ENCODE measurements at regions not wholly inside any gene's neighbourhood (a gene's known extent, or its start where the extent isn't known, plus 50 kb on each side); places are given as distances from the start of the nearest gene placed in this dataset.

DNA sequence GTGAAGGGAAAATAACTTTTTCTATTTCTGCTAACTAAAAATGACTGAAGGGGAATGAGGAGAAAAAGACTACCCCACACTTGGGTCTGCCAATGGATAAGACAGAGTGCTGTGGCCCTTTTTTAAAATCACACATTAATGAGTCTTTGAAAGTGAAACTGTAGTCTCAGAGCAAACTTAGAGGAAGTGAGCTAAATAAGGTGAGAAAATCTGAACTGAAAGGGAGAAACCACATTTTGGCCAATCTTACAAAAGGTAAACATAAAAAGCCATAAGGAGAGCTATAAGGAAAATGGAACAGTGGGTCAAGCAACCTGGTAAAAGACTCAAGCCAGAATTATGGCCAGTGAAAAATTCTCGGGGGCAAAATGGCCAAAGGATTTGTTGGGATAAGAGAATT lies 755.1 kb upstream of the IGFBP7 start (continued):
- peak; percentile 84; the same call in 1 of the 2 replicates for TF ChIP-seq SPI1 (IDR thresholded peaks at IDR 0.05; ENCODE audit: borderline replicate concordance, insufficient read depth, low read depth, low read length)
- no peak for TF ChIP-seq HSF1 (IDR thresholded peaks at IDR 0.05; ENCODE audit: low read depth, low read length)
- no peak for TF ChIP-seq SREBF2 (IDR thresholded peaks at IDR 0.05; ENCODE audit: low read length)
- TF ChIP-seq, protein P1, sequence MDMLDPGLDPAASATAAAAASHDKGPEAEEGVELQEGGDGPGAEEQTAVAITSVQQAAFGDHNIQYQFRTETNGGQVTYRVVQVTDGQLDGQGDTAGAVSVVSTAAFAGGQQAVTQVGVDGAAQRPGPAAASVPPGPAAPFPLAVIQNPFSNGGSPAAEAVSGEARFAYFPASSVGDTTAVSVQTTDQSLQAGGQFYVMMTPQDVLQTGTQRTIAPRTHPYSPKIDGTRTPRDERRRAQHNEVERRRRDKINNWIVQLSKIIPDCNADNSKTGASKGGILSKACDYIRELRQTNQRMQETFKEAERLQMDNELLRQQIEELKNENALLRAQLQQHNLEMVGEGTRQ (IDR thresholded peaks at IDR 0.05; ENCODE audit: borderline replicate concordance, low read depth, low read length): no peak

- SMC1A ChIA-PET (ENCODE audit: uncharacterized antibody, unreplicated experiment): no interaction called here
- Histone ChIP-seq H3K9ac (ENCODE audit: control insufficient read depth, insufficient read depth, low read length) (no peak overlapping the region), H3K27me3 (replicated peaks in 1 of 2; ENCODE audit: control insufficient read depth in 2 of 2, insufficient read depth in 2 of 2, low read length in 1 of 2) (no peaks in the 10 kb centered on the region), H4K20me1 (ENCODE audit: control insufficient read depth, insufficient read depth) (no peaks in the 10 kb centered on the region), H3K4me2 (ENCODE audit: control insufficient read depth, insufficient read depth) (no peak overlapping the region), H3K79me2 (ENCODE audit: control insufficient read depth, insufficient read depth, low read length) (no peaks in the 10 kb centered on the region), H2AFZ (ENCODE audit: control insufficient read depth, low read depth, low read length) (peak overlapping the region; percentile 47; the same call in 1 of the 2 replicates), H3K4me3 (no peak overlapping the region), H3K36me3 (ENCODE audit: control insufficient read depth in 2 of 2, insufficient read depth in 2 of 2, low read length in 1 of 2) (no peaks in the 10 kb centered on the region), H3K4me1 (ENCODE audit: control insufficient read depth, insufficient read depth, low read length) (no peaks in the 10 kb centered on the region), H3K27ac (ENCODE audit: control insufficient read depth, insufficient read depth) (no peak overlapping the region), H3K9me3 (replicated peaks; ENCODE audit: control insufficient read depth, insufficient read depth, low read length) (no peaks in the 10 kb centered on the region)
- BruUV-seq (replicated peaks): no TSS peak
- no peak for DNase-seq (ENCODE audit: low read depth, low spot score)
- peak; percentile 62 for FAIRE-seq
- in situ Hi-C loops (cut with MboI) (no loop called here), intact Hi-C loops (cut with micrococcal nuclease; ENCODE audit: unreplicated experiment) (no loop called here)
- CTCF ChIA-PET: no interaction called here
- RAD21 ChIA-PET (ENCODE audit: unreplicated experiment): no interaction called here
- WGBS (ENCODE audit: insufficient coverage, insufficient replicate concordance, low lambda C conversion rate, missing lambda C conversion rate): 2% methylated on average over 3 of the region's 3 CpGs
- peak; percentile 68 for ATAC-seq
- POLR2A ChIA-PET: no interaction called here
- TF ChIP-seq YY1 (IDR thresholded peaks at IDR 0.05; ENCODE audit: low read depth, low read length) (no peak), SIX5 (IDR thresholded peaks at IDR 0.05; ENCODE audit: low read depth, low read length, severe bottlenecking) (no peak), TCF12 (IDR thresholded peaks at IDR 0.05; ENCODE audit: low read depth, low read length) (no peak), POLR2AphosphoS5 (IDR thresholded peaks at IDR 0.05; ENCODE audit: low read length) (no peak), USF1 (IDR thresholded peaks at IDR 0.05; ENCODE audit: borderline replicate concordance, extremely low read length, insufficient read depth, low read depth, low read length) (no peak), SMAD1 (IDR thresholded peaks at IDR 0.05; ENCODE audit: low read depth, partially characterized antibody) (no peak), ZNF622 (IDR thresholded peaks at IDR 0.05) (no peak), NR2F1 (conservative IDR thresholded peaks at IDR 0.05) (no peak), KLF5 (IDR thresholded peaks at IDR 0.05; ENCODE audit: partially characterized antibody) (no peak)
- TF ChIP-seq, protein P2, sequence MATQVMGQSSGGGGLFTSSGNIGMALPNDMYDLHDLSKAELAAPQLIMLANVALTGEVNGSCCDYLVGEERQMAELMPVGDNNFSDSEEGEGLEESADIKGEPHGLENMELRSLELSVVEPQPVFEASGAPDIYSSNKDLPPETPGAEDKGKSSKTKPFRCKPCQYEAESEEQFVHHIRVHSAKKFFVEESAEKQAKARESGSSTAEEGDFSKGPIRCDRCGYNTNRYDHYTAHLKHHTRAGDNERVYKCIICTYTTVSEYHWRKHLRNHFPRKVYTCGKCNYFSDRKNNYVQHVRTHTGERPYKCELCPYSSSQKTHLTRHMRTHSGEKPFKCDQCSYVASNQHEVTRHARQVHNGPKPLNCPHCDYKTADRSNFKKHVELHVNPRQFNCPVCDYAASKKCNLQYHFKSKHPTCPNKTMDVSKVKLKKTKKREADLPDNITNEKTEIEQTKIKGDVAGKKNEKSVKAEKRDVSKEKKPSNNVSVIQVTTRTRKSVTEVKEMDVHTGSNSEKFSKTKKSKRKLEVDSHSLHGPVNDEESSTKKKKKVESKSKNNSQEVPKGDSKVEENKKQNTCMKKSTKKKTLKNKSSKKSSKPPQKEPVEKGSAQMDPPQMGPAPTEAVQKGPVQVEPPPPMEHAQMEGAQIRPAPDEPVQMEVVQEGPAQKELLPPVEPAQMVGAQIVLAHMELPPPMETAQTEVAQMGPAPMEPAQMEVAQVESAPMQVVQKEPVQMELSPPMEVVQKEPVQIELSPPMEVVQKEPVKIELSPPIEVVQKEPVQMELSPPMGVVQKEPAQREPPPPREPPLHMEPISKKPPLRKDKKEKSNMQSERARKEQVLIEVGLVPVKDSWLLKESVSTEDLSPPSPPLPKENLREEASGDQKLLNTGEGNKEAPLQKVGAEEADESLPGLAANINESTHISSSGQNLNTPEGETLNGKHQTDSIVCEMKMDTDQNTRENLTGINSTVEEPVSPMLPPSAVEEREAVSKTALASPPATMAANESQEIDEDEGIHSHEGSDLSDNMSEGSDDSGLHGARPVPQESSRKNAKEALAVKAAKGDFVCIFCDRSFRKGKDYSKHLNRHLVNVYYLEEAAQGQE (IDR thresholded peaks at IDR 0.05; ENCODE audit: low read depth, low read length): no peak
- TF ChIP-seq, protein P3, sequence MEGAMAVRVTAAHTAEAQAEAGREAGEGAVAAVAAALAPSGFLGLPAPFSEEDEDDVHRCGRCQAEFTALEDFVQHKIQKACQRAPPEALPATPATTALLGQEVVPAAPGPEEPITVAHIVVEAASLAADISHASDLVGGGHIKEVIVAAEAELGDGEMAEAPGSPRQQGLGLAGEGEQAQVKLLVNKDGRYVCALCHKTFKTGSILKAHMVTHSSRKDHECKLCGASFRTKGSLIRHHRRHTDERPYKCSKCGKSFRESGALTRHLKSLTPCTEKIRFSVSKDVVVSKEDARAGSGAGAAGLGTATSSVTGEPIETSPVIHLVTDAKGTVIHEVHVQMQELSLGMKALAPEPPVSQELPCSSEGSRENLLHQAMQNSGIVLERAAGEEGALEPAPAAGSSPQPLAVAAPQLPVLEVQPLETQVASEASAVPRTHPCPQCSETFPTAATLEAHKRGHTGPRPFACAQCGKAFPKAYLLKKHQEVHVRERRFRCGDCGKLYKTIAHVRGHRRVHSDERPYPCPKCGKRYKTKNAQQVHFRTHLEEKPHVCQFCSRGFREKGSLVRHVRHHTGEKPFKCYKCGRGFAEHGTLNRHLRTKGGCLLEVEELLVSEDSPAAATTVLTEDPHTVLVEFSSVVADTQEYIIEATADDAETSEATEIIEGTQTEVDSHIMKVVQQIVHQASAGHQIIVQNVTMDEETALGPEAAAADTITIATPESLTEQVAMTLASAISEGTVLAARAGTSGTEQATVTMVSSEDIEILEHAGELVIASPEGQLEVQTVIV (IDR thresholded peaks at IDR 0.05; ENCODE audit: borderline replicate concordance, partially characterized antibody): no peak
Observed at GRCh38 chr4:57854748-57855147, 744.6 kb upstream of the IGFBP7 start.

Data from GM12878 (cell line).